ENCODE measurements at regions not wholly inside any gene's neighbourhood (a gene's known extent, or its start where the extent isn't known, plus 50 kb on each side); places are given as distances from the start of the nearest gene placed in this dataset.
"Not testable (repeated sequence)": the region's sequence is repeated elsewhere in the genome, so short reads cannot be mapped to it uniquely, and the experiment has no call there.

DNA sequence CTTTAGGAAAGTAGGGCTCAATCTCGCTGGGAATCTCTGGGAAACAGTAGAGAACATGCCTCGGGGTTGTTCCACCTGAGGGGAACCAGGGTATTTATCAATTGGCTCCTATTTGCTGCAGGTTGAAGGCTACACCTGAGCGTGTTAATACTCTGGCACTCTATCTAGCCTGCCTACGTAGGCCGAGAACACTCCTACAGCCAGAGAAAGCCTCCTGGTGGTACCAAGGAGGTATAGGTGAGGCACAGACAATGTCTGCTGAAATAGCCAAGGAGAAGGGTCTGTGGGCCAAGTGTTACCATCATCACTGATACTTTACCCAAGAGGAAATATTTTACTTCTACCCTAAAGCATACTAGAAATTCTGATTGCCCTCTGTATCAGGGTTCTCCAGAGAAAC lies 341.0 kb upstream of the UBE2E2 start:
- no peak overlapping the region for H3K4me3 ChIP-seq (ENCODE audit: low read depth, low read length)
- no peak overlapping the region for H3K27ac ChIP-seq (ENCODE audit: low read depth, low read length)
- no peaks in the 10 kb centered on the region for H3K4me1 ChIP-seq (ENCODE audit: control insufficient read depth, insufficient read depth, low read length)
- no peaks in the 10 kb centered on the region for H3K36me3 ChIP-seq (ENCODE audit: control insufficient read depth, insufficient read depth, low read length)
- no peaks in the 10 kb centered on the region for H3K9me3 ChIP-seq (ENCODE audit: control insufficient read depth, insufficient read depth, low read length)
- H3K9ac ChIP-seq (ENCODE audit: low read depth, low read length) = no peak overlapping the region
- H3K27me3 ChIP-seq (ENCODE audit: control insufficient read depth, insufficient read depth, low read length) = no peaks in the 10 kb centered on the region

DNA sequence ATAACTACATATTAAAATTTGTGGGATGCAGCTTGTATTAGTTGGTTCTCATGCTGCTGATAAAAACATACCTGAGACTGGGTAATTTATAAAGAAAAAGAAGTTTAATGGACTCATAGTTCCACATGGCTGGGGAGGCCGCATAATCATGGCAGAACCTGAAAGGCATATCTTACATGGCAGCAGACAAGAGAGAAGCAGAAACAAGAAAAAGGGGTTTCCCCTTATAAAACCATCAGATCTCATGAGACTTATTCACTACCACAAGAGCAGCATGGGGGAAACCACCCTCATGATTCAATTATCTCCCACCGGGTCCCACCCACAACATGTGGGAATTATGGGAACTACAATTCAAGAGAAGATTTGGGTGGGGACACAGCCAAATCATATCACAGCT lies 320.3 kb upstream of the UBE2E2 start:
- not testable (repeated sequence) for H3K4me1 ChIP-seq (ENCODE audit: control insufficient read depth, insufficient read depth, low read length); H3K27ac ChIP-seq (ENCODE audit: low read depth, low read length); H3K9ac ChIP-seq (ENCODE audit: low read depth, low read length); H3K9me3 ChIP-seq (ENCODE audit: control insufficient read depth, insufficient read depth, low read length); H3K36me3 ChIP-seq (ENCODE audit: control insufficient read depth, insufficient read depth, low read length); H3K27me3 ChIP-seq (ENCODE audit: control insufficient read depth, insufficient read depth, low read length); H3K4me3 ChIP-seq (ENCODE audit: low read depth, low read length)

DNA sequence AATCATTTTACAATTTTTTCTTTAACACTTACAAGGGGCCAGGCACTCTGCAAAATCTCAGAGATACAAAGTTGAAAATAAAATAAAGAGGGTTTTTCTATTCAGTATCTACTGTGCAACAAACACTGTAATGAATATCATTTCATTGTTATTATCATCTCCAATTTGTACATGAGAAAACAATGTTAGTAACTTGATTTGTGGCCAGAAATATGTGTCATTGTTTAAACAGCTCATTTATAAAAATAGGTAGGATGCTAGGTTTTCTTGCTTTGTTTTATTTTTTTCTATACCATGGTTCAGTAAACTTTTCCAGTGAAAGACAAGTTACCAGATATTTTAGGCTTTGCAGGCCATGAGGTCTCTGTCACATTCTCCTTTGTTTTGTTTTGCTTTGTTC lies 318.1 kb upstream of the UBE2E2 start:
- Histone ChIP-seq H3K27me3 (ENCODE audit: control insufficient read depth, insufficient read depth, low read length) (no peaks in the 10 kb centered on the region), H3K4me3 (ENCODE audit: low read depth, low read length) (no peak overlapping the region), H3K4me1 (ENCODE audit: control insufficient read depth, insufficient read depth, low read length) (no peaks in the 10 kb centered on the region), H3K27ac (ENCODE audit: low read depth, low read length) (no peak overlapping the region), H3K36me3 (ENCODE audit: control insufficient read depth, insufficient read depth, low read length) (no peaks in the 10 kb centered on the region), H3K9ac (ENCODE audit: low read depth, low read length) (no peak overlapping the region), H3K9me3 (ENCODE audit: control insufficient read depth, insufficient read depth, low read length) (no peaks in the 10 kb centered on the region)

DNA sequence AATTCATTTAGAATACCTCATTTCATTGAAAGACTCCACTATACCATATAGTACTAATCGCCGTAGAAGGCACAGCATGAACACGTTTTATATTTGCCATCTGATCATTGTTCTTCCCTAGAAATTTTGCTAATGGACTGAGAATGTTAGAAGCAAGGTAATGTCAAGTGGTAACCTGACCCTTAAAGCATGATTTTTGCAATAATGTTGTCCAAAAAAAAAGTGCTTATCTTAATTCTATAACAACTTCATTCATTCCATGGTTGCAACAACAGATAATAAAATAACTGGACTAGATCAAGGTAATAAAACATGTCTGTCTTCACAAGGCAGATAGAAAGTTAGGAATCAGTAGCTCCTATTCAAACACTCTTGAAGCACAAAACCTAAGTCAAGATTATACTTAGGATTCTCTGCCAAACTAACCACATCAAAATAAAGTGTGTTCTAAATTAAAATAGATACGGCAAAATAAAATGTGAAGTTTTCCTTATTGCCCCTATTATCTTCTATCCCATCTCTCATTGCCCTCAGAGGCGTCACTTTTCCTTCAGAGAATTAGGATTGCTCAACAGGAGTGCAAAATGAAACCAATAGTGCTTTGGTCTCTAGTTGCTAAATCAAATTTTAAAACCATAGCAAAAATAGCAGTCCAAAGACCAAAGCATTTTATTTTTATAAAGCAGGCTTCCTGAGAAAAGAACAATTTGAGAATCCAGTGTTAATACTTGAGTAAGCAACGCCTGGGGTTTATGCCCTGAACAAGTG lies 317.4 kb upstream of the UBE2E2 start:
- Histone ChIP-seq H3K27ac (ENCODE audit: low read depth, low read length) (no peak overlapping the region), H3K9me3 (ENCODE audit: control insufficient read depth, insufficient read depth, low read length) (no peaks in the 10 kb centered on the region), H3K9ac (ENCODE audit: low read depth, low read length) (no peak overlapping the region), H3K27me3 (ENCODE audit: control insufficient read depth, insufficient read depth, low read length) (no peaks in the 10 kb centered on the region), H3K4me1 (ENCODE audit: control insufficient read depth, insufficient read depth, low read length) (no peaks in the 10 kb centered on the region), H3K36me3 (ENCODE audit: control insufficient read depth, insufficient read depth, low read length) (no peaks in the 10 kb centered on the region), H3K4me3 (ENCODE audit: low read depth, low read length) (no peak overlapping the region)

DNA sequence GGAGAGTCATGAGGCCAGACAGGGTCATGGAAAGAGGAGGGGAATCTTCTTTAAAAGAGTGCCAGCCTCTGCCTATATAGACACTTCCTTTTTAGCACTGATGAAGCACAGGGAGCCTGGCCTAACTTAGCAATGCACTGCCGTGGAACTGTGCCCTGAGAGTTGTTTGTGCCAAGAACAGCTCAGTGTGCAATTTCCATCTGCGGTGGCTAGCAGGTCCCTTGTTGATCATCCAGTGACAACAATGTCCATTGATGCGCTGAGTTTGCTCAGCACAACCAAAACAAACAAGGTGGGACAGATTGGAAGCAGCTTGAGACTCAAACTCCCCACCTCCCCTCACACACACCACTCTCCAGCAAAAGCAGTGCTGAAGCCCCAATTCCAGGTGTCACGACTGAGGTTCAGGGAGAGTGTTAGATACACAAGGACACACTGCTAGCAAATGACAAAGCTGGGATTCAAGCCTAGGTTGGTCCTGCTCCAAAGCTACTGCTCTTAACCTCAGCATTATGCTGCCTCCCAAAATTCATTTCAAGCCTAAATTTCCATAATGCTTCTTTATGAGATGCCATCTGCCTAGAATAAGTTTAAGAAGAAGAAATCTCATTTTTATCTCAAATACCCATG lies 316.6 kb upstream of the UBE2E2 start:
- Histone ChIP-seq H3K27ac (ENCODE audit: low read depth, low read length) (no peak overlapping the region), H3K27me3 (ENCODE audit: control insufficient read depth, insufficient read depth, low read length) (no peaks in the 10 kb centered on the region), H3K4me3 (ENCODE audit: low read depth, low read length) (no peak overlapping the region), H3K4me1 (ENCODE audit: control insufficient read depth, insufficient read depth, low read length) (no peaks in the 10 kb centered on the region), H3K9ac (ENCODE audit: low read depth, low read length) (no peak overlapping the region), H3K9me3 (ENCODE audit: control insufficient read depth, insufficient read depth, low read length) (no peaks in the 10 kb centered on the region), H3K36me3 (ENCODE audit: control insufficient read depth, insufficient read depth, low read length) (no peaks in the 10 kb centered on the region)

DNA sequence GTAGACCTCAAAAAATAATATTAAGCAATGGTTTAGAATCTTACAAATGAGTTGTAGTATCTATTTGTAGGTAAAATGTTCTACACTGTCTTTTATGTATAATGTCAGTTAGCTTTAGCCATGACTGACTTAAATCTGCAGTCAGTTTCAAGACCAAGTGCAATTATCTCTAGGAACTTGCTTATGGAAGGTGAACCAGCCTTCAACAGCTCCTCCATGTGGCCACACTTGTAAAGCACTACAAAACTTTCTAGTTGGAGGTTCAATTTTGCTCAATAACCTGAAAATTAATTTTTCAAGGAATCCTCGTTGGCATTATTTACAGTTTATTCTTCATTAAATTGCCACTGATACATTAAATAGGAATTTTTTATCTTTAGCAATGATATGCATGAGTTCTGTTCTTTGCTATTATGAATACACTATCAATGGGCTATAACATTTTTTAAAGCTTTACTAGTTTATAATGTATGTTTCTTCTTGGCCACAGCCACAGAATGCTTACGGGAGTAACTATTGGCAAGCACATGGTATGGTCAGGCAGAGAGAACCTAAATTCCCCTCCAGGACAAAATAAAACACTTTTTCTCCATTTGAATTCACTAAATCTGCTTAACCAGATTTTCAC lies 315.3 kb upstream of the UBE2E2 start:
- H3K27ac ChIP-seq (ENCODE audit: low read depth, low read length) = no peak overlapping the region
- no peaks in the 10 kb centered on the region for H3K36me3 ChIP-seq (ENCODE audit: control insufficient read depth, insufficient read depth, low read length)
- H3K9ac ChIP-seq (ENCODE audit: low read depth, low read length) = no peak overlapping the region
- no peaks in the 10 kb centered on the region for H3K9me3 ChIP-seq (ENCODE audit: control insufficient read depth, insufficient read depth, low read length)
- H3K27me3 ChIP-seq (ENCODE audit: control insufficient read depth, insufficient read depth, low read length) = no peaks in the 10 kb centered on the region
- no peaks in the 10 kb centered on the region for H3K4me1 ChIP-seq (ENCODE audit: control insufficient read depth, insufficient read depth, low read length)
- H3K4me3 ChIP-seq (ENCODE audit: low read depth, low read length) = no peak overlapping the region

DNA sequence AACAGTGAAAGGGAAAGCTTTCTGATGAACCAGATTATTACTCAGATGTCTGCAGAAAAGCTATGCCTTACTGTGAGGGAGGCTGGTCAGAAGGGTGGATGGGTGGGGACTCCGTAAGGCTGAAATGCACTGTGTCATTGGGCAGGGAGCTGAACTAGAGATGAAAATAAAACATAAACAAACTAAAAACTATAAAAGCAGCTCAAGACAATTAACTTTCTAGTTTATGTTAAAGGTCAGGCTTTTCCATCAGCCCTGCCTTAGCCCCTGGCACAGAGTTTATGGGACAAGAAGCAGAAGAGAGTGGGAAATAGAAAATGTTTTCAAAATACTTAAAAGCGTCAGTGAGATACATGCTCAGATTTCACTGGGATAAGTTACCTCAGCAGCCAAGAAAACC lies 310.0 kb upstream of the UBE2E2 start:
- no peaks in the 10 kb centered on the region for H3K27me3 ChIP-seq (ENCODE audit: control insufficient read depth, insufficient read depth, low read length)
- H3K4me1 ChIP-seq (ENCODE audit: control insufficient read depth, insufficient read depth, low read length) = no peaks in the 10 kb centered on the region
- H3K36me3 ChIP-seq (ENCODE audit: control insufficient read depth, insufficient read depth, low read length) = no peaks in the 10 kb centered on the region
- H3K9ac ChIP-seq (ENCODE audit: low read depth, low read length) = no peak overlapping the region
- H3K9me3 ChIP-seq (ENCODE audit: control insufficient read depth, insufficient read depth, low read length) = no peaks in the 10 kb centered on the region
- no peak overlapping the region for H3K4me3 ChIP-seq (ENCODE audit: low read depth, low read length)
- no peak overlapping the region for H3K27ac ChIP-seq (ENCODE audit: low read depth, low read length)

DNA sequence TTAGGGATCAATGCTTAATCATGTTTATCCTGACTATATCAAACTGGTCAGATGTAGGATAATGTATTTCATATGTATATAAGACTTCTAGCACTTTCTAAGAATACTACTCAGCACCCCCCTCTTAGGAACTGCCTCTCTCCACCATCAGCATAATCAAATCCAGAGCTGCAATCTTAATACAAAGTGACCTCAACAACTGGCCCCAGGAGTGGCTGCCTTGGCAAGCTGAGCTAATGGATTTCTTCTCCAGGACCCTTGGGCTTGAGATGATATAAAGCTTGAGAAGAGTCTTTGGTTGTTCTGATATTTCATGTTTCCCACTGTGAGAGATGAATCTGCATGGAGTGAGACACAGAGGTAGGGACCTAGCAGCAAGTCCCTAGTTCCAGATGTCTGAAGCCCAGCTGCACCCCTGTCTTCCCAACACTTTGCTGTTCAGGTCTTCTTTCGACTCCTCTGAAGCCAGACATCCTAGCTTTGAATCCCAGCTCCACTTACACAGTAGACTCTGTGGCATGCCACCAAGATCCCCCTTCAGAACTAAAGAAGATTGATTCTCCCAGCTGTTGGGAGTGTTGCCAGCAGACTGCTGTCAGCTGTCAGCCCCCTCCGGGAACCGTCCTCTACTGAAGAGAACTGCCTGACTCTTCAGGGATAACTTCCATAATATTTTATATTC lies 309.3 kb upstream of the UBE2E2 start:
- no peaks in the 10 kb centered on the region for H3K27me3 ChIP-seq (ENCODE audit: control insufficient read depth, insufficient read depth, low read length)

DNA sequence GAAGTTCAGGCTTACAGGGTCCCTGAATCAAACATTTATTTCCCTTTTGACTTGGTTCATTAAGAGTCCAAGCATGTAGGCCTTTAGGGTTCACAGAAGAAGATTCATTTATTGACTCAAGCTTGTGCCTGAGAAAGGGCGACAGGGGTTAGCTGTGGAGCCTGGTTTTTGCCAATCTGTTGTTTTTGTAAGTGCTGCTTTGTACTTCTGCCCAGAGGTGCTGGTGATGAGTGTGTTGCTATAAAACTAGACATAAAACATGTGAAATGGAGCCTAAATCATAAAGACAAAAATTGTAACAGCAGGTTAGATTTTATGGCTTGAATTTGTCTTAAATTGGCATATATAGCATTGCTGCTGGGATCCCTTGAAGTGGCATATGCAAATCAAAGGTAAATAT lies 308.3 kb upstream of the UBE2E2 start:
- Histone ChIP-seq H3K36me3 (ENCODE audit: control insufficient read depth, insufficient read depth, low read length) (no peaks in the 10 kb centered on the region), H3K4me1 (ENCODE audit: control insufficient read depth, insufficient read depth, low read length) (no peaks in the 10 kb centered on the region), H3K9me3 (ENCODE audit: control insufficient read depth, insufficient read depth, low read length) (no peaks in the 10 kb centered on the region), H3K27ac (ENCODE audit: low read depth, low read length) (no peak overlapping the region), H3K9ac (ENCODE audit: low read depth, low read length) (no peak overlapping the region), H3K27me3 (ENCODE audit: control insufficient read depth, insufficient read depth, low read length) (no peaks in the 10 kb centered on the region), H3K4me3 (ENCODE audit: low read depth, low read length) (no peak overlapping the region)

More for the DNA sequence above, 309.3 kb upstream of the UBE2E2 start:
- Histone ChIP-seq H3K27ac (ENCODE audit: low read depth, low read length) (no peak overlapping the region), H3K9me3 (ENCODE audit: control insufficient read depth, insufficient read depth, low read length) (no peaks in the 10 kb centered on the region), H3K9ac (ENCODE audit: low read depth, low read length) (no peak overlapping the region), H3K4me3 (ENCODE audit: low read depth, low read length) (no peak overlapping the region), H3K4me1 (ENCODE audit: control insufficient read depth, insufficient read depth, low read length) (no peaks in the 10 kb centered on the region), H3K36me3 (ENCODE audit: control insufficient read depth, insufficient read depth, low read length) (no peaks in the 10 kb centered on the region)

DNA sequence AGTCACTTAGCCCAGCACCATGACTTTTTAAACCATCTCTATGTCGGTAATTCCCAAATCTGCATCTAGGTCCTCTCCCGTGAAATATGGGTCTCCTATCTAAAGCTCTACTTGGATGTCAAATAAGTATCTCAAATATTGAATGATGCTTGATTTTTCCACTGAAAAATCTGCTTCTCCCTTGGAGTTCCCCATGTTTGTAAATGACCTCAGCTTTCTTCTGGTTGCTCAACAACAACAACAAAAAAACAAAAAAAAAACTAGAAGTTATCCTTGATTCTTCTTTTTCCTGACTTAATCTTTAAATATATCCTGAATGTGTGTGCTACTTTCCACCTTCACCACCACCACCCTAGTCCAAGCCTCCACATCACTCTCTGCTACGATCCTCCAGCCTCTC lies 307.5 kb upstream of the UBE2E2 start:
- Histone ChIP-seq H3K4me1 (ENCODE audit: control insufficient read depth, insufficient read depth, low read length) (no peaks in the 10 kb centered on the region), H3K27ac (ENCODE audit: low read depth, low read length) (no peak overlapping the region), H3K36me3 (ENCODE audit: control insufficient read depth, insufficient read depth, low read length) (no peaks in the 10 kb centered on the region), H3K9ac (ENCODE audit: low read depth, low read length) (no peak overlapping the region), H3K27me3 (ENCODE audit: control insufficient read depth, insufficient read depth, low read length) (no peaks in the 10 kb centered on the region), H3K4me3 (ENCODE audit: low read depth, low read length) (no peak overlapping the region), H3K9me3 (ENCODE audit: control insufficient read depth, insufficient read depth, low read length) (no peaks in the 10 kb centered on the region)

DNA sequence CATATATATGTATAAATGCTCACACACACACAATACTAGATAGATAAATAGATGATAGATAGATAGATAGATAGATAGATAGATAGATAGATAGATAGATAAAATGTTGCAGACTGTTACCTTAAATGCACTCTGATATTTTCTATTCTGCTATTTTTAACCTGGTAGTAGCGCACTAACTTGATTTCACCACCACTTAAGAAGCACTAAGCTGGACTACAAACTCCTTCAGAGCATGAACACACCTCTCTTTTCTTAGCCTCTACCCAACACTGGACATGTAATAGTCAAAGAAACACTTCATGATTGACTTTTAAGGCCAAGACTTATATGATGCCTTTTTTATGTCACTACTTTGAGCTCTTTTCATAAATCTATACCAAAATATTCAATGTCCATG lies 304.6 kb upstream of the UBE2E2 start:
- Histone ChIP-seq H3K36me3 (ENCODE audit: control insufficient read depth, insufficient read depth, low read length) (no peaks in the 10 kb centered on the region), H3K4me1 (ENCODE audit: control insufficient read depth, insufficient read depth, low read length) (no peaks in the 10 kb centered on the region), H3K4me3 (ENCODE audit: low read depth, low read length) (no peak overlapping the region), H3K9ac (ENCODE audit: low read depth, low read length) (no peak overlapping the region), H3K27ac (ENCODE audit: low read depth, low read length) (no peak overlapping the region), H3K27me3 (ENCODE audit: control insufficient read depth, insufficient read depth, low read length) (no peaks in the 10 kb centered on the region), H3K9me3 (ENCODE audit: control insufficient read depth, insufficient read depth, low read length) (peaks cover 6% of the 10 kb centered on the region; the same call in 1 of the 2 replicates)
